ENCODE measurements at regions not wholly inside any gene's neighbourhood (a gene's known extent, or its start where the extent isn't known, plus 50 kb on each side); places are given as distances from the start of the nearest gene placed in this dataset.

DNA sequence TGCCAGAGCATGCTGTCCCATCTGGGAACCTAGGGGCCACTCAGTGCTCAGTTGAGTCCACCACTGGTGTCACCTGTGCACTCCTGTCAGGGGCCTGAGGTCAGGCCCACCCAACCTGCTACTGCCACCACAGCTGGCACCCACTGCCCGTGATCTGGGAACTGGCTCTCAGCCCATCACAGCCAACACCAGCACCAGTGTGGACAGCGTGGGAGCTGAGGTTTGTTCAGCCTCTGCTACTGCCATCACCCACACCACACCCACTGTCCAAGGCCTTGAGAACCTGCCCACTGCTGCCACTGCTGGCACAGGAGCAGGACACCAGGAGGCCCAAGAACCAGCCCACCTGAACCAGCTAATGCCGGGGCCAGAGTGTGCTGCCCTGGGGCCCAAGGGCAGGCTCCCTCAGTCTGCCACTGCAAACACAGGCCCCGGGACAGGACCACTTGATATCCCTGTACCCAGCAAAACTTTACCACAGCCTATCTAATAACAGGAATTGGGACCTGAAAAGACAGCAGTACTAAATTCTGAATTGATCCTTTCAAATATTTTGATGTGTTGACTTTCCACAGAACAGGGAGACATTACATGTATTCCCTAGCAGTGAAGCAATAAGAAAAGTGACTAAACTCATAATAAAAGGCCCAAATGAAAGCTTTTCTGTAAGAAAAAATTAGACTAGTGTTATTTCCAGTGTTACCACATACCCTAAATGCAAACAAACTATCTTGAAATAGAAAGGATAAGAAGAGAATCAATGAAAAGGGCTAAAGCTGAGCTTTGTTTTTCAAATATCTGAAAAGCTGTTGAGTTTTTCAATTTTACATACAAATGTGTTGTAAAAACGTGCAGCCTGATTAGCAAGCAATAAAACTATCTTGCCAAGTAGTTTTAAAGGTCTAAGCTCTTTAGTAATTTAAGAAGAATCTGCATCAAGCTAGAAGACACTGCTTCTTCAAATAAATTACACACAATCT lies 640.7 kb downstream of the METTL4 start:
- H3K36me3 ChIP-seq (ENCODE audit: insufficient read depth in 1 of 2, low read depth in 1 of 2) = no peaks in the 10 kb centered on the region
- no peak overlapping the region for H3K4me3 ChIP-seq
- no peaks in the 10 kb centered on the region for H3K9me3 ChIP-seq
- no peaks in the 10 kb centered on the region for H3K4me1 ChIP-seq
- 64 to 71% (median 71%) methylated on average over 5 of the region's 5 CpGs for WGBS, 3 donors
- H3K27ac ChIP-seq = no peak overlapping the region
- DNase-seq (no peak), ATAC-seq (no peak)
- intact Hi-C loops (cut with DNase I) = no loop called here
- no peaks in the 10 kb centered on the region for H3K27me3 ChIP-seq (ENCODE audit: insufficient read depth in 3 of 3, low read length in 2 of 3)
- TF ChIP-seq, protein P1, sequence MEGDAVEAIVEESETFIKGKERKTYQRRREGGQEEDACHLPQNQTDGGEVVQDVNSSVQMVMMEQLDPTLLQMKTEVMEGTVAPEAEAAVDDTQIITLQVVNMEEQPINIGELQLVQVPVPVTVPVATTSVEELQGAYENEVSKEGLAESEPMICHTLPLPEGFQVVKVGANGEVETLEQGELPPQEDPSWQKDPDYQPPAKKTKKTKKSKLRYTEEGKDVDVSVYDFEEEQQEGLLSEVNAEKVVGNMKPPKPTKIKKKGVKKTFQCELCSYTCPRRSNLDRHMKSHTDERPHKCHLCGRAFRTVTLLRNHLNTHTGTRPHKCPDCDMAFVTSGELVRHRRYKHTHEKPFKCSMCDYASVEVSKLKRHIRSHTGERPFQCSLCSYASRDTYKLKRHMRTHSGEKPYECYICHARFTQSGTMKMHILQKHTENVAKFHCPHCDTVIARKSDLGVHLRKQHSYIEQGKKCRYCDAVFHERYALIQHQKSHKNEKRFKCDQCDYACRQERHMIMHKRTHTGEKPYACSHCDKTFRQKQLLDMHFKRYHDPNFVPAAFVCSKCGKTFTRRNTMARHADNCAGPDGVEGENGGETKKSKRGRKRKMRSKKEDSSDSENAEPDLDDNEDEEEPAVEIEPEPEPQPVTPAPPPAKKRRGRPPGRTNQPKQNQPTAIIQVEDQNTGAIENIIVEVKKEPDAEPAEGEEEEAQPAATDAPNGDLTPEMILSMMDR (IDR thresholded peaks at IDR 0.05) = no peak

GRCh38 chr18:1952486-1952885 lies 618.8 kb downstream of the METTL4 start:
- TF ChIP-seq, protein P1 (IDR thresholded peaks at IDR 0.05) = no peak
- H3K4me3 ChIP-seq = no peak overlapping the region
- H3K4me1 ChIP-seq = no peaks in the 10 kb centered on the region
- no peak for DNase-seq
- intact Hi-C loops (cut with DNase I) = no loop called here
- 69 to 79% (median 69%) methylated on average over 5 of the region's 5 CpGs for WGBS, 3 donors
- H3K36me3 ChIP-seq (ENCODE audit: insufficient read depth in 1 of 2, low read depth in 1 of 2) = no peaks in the 10 kb centered on the region
- no peak for ATAC-seq
- no peak overlapping the region for H3K27ac ChIP-seq
- H3K27me3 ChIP-seq (ENCODE audit: insufficient read depth in 3 of 3, low read length in 2 of 3) = no peaks in the 10 kb centered on the region
- H3K9me3 ChIP-seq = no peaks in the 10 kb centered on the region

DNA sequence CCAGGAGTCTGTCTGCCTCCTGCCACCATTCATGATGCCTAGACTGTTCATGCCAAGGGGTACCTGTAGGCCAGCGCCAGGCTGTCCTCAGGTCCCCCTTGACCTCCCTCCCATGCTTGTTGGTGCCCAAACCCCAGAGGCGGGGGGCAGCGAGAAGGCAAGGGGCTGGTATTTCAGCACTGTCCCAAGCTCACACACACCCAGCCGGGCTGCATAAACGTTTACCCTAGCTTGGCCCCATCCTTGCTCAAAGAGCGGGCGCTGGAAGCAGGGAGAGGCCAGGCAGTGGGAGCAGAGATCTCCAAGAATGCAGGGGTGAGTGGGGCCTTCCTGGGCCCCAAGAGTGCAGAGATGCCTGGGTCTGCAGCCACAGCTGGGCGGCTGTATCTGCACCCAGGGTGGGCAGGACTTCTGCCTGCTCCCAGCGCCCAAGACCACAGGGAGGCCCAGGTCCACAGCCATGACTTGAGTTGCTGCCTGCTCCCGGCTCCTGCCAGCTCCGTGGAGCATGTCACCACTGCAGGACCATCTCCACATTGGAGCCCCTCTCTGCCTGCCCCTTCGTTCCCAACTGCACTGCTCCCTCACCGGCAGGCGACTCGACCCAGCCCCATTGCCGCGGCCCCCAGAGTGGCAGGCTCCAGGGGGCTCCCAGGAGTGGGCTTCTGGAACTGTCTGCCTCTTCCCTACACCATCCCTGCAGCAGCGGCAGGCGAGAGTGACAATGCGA lies 616.6 kb downstream of the METTL4 start:
- H3K4me3 ChIP-seq = no peak overlapping the region
- no peaks in the 10 kb centered on the region for H3K36me3 ChIP-seq (ENCODE audit: insufficient read depth in 1 of 2, low read depth in 1 of 2)
- no peaks in the 10 kb centered on the region for H3K9me3 ChIP-seq
- 90 to 92% (median 90%) methylated on average over 20 of the region's 20 CpGs for WGBS, 3 donors
- no peaks in the 10 kb centered on the region for H3K27me3 ChIP-seq (ENCODE audit: insufficient read depth in 3 of 3, low read length in 2 of 3)
- no peak overlapping the region for H3K27ac ChIP-seq
- TF ChIP-seq, protein P1 (IDR thresholded peaks at IDR 0.05) = no peak
- ATAC-seq (no peak), DNase-seq (no peak)
- intact Hi-C loops (cut with DNase I) = no loop called here
- H3K4me1 ChIP-seq = no peaks in the 10 kb centered on the region

DNA sequence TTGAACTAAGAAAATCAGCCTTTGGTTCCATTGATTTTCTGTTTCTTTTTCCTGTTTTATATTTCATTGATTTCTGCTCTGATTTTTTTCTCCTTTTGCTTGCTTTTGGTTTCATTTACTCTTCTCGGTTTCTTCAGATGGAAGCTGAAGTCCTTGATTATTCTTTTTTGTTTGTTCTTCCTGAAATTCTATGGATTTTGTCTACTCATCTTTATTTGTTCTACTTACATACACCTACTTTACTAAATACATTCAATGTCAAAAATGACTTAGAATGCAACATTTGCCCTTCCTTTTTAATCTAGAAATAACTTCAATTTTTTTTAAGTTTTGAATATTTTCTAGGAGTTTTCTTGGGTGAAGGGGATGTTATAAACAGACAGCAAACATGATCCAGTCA lies 612.5 kb downstream of the METTL4 start:
- TF ChIP-seq, protein P1 (IDR thresholded peaks at IDR 0.05) = no peak
- H3K4me1 ChIP-seq = no peaks in the 10 kb centered on the region
- no peak overlapping the region for H3K27ac ChIP-seq
- ATAC-seq (no peak), DNase-seq (no peak)
- WGBS, 3 donors = 0 to 76% (median 40%) methylated on average over 1 of the region's 1 CpG
- no peaks in the 10 kb centered on the region for H3K27me3 ChIP-seq (ENCODE audit: insufficient read depth in 3 of 3, low read length in 2 of 3)
- no peak overlapping the region for H3K4me3 ChIP-seq
- H3K9me3 ChIP-seq = no peaks in the 10 kb centered on the region
- H3K36me3 ChIP-seq (ENCODE audit: insufficient read depth in 1 of 2, low read depth in 1 of 2) = no peaks in the 10 kb centered on the region
- intact Hi-C loops (cut with DNase I) = no loop called here
